Panc1 (cell line): ENCODE measurements at regions not wholly inside any gene's neighbourhood (a gene's known extent, or its start where the extent isn't known, plus 50 kb on each side); places are given as distances from the start of the nearest gene placed in this dataset.
A peak's percentile ranks its signal among the peaks of the same experiment; 100 is the strongest.

Source experiments
- ATAC-seq: fragments of 200-7000 bp; cut with Tn5 transposase; 2 replicates; pipeline ENCODE4 v1.9.1; 2020; ENCODE audit warnings: mild to moderate bottlenecking, moderate library complexity
- BruUV-seq: library from RNA; stranded (reverse); fragments of 400-500 nt; replicated peaks from 2 replicates; lab custom pipeline; 2021; lab: Mats Ljungman, UMichigan
- CTCF ChIA-PET: fragments of 300-600 bp; sonication (Branson Sonifier 250); formaldehyde crosslinking; loops from one replicate; lab custom pipeline; 2022; ENCODE audit warnings: antibody characterized with exemption; lab: Charles Lee
- POLR2A ChIA-PET: fragments of 300-600 bp; sonication (Branson Sonifier 250); formaldehyde crosslinking; loops from one replicate; lab custom pipeline; 2022; ENCODE audit warnings: antibody characterized with exemption; lab: Charles Lee
- DNase-seq: peaks from one replicate; pipeline ENCODE4 v3.0.0-alpha.2; 2010; ENCODE audit warnings: low read depth, low spot score
- H3K27ac ChIP-seq: 2 replicates; pipeline ENCODE4 v1.5.1; 2011; ENCODE audit warnings: mild to moderate bottlenecking, low read length, inconsistent platforms
- H3K27me3 ChIP-seq: fragments of 200-500 bp; sonication (Bioruptor generic); 2 replicates; pipeline ENCODE4 v1.6.0; 2014; ENCODE audit warnings: low read length, inconsistent platforms; ENCODE audit not compliant: control insufficient read depth, insufficient read depth
- H3K36me3 ChIP-seq: fragments of 200-500 bp; sonication (Bioruptor generic); 2 replicates; pipeline ENCODE4 v1.5.1; 2014; ENCODE audit warnings: inconsistent platforms, mild to moderate bottlenecking, low read length, moderate library complexity; ENCODE audit not compliant: control insufficient read depth, insufficient read depth
- H3K4me1 ChIP-seq: 2 replicates; pipeline ENCODE4 v1.5.1; 2011; ENCODE audit warnings: inconsistent platforms, mild to moderate bottlenecking, low read length, moderate library complexity; ENCODE audit not compliant: control insufficient read depth, insufficient read depth
- H3K4me3 ChIP-seq, 2 experiments: 2 replicates each; pipeline ENCODE4 v1.5.1; 2011 to 2012; ENCODE audit warnings: low read depth in 2 of 2, low read length in 2 of 2, mild to moderate bottlenecking in 2 of 2, inconsistent platforms in 1 of 2, moderate library complexity in 1 of 2
- H3K9me3 ChIP-seq: fragments of 200-500 bp; sonication (Bioruptor generic); 2 replicates; pipeline ENCODE4 v1.5.1; 2014; ENCODE audit warnings: low read depth, mild to moderate bottlenecking, inconsistent platforms, low read length, moderate library complexity; ENCODE audit not compliant: control insufficient read depth, insufficient read depth
- POLR2AphosphoS5 ChIP-seq: IDR thresholded peaks from 2 replicates; pipeline ENCODE4 v1.6.1; 2012; ENCODE audit warnings: mild to moderate bottlenecking, low read depth, low read length, moderate library complexity
- SIN3A ChIP-seq: IDR thresholded peaks from 2 replicates; pipeline ENCODE4 v1.6.1; 2012; ENCODE audit warnings: low read depth, mild to moderate bottlenecking, low read length, moderate library complexity, borderline replicate concordance; ENCODE audit not compliant: insufficient read depth
- TCF7L2 ChIP-seq: IDR thresholded peaks from 2 replicates; pipeline ENCODE4 v1.6.1; 2011; ENCODE audit warnings: mild to moderate bottlenecking, low read depth, low read length, inconsistent platforms
- in situ Hi-C: cut with HindIII; loops from 2 replicates; pipeline ENCODE4 v1.10.0; 2016; ENCODE audit warnings: low sequenced_read_pairs, low pct_unique_long_range_greater_than_20kb
- intact Hi-C: fragments of 100-400 bp; cut with micrococcal nuclease; formaldehyde crosslinking; loops from one replicate; pipeline ENCODE4 v1.10.0; 2022; ENCODE audit not compliant: unreplicated experiment
- TF ChIP-seq, protein P1 (sequence below): fragments of 450-650 bp; IDR thresholded peaks from 2 replicates; pipeline ENCODE4 v1.5.1; 2017; ENCODE audit warnings: mild to moderate bottlenecking
- TF ChIP-seq, protein P2 (sequence below), 2 experiments: IDR thresholded peaks; 2 replicates each; pipeline ENCODE4 v1.6.1; 2011 to 2012; ENCODE audit warnings: low read depth in 2 of 2, control low read depth in 1 of 2, low read length in 1 of 2, mild to moderate bottlenecking in 1 of 2, moderate library complexity in 1 of 2; ENCODE audit not compliant: insufficient read depth in 1 of 2

DNA sequence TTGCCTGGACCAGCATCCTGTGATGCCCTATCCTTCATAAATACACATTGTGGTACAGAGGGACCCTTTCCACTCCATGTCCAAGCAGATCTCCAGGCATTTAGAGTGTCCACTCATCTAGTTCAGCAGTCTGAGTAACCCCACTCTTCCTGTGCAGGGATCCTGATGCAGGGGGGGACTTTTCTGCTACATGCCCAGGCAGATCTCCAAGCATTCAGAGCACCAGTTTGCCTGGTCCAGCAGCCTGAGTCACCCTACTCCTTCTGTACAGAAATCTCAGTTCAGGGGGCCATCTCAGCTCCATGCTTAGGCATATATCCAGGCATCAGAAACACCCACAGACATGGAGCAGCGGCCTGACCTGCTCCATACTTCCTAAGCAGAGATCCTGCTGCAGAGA is 1089.8 kb downstream of the FAT4 start:
- TF ChIP-seq, protein P1, sequence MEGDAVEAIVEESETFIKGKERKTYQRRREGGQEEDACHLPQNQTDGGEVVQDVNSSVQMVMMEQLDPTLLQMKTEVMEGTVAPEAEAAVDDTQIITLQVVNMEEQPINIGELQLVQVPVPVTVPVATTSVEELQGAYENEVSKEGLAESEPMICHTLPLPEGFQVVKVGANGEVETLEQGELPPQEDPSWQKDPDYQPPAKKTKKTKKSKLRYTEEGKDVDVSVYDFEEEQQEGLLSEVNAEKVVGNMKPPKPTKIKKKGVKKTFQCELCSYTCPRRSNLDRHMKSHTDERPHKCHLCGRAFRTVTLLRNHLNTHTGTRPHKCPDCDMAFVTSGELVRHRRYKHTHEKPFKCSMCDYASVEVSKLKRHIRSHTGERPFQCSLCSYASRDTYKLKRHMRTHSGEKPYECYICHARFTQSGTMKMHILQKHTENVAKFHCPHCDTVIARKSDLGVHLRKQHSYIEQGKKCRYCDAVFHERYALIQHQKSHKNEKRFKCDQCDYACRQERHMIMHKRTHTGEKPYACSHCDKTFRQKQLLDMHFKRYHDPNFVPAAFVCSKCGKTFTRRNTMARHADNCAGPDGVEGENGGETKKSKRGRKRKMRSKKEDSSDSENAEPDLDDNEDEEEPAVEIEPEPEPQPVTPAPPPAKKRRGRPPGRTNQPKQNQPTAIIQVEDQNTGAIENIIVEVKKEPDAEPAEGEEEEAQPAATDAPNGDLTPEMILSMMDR, result no peak
- TF ChIP-seq POLR2AphosphoS5, result no peak
- TF ChIP-seq, protein P2, sequence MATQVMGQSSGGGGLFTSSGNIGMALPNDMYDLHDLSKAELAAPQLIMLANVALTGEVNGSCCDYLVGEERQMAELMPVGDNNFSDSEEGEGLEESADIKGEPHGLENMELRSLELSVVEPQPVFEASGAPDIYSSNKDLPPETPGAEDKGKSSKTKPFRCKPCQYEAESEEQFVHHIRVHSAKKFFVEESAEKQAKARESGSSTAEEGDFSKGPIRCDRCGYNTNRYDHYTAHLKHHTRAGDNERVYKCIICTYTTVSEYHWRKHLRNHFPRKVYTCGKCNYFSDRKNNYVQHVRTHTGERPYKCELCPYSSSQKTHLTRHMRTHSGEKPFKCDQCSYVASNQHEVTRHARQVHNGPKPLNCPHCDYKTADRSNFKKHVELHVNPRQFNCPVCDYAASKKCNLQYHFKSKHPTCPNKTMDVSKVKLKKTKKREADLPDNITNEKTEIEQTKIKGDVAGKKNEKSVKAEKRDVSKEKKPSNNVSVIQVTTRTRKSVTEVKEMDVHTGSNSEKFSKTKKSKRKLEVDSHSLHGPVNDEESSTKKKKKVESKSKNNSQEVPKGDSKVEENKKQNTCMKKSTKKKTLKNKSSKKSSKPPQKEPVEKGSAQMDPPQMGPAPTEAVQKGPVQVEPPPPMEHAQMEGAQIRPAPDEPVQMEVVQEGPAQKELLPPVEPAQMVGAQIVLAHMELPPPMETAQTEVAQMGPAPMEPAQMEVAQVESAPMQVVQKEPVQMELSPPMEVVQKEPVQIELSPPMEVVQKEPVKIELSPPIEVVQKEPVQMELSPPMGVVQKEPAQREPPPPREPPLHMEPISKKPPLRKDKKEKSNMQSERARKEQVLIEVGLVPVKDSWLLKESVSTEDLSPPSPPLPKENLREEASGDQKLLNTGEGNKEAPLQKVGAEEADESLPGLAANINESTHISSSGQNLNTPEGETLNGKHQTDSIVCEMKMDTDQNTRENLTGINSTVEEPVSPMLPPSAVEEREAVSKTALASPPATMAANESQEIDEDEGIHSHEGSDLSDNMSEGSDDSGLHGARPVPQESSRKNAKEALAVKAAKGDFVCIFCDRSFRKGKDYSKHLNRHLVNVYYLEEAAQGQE (IDR thresholded peaks at IDR 0.05; ENCODE audit: insufficient read depth in 1 of 2, low read depth in 2 of 2, low read length in 1 of 2), result no peak
- no peak for TF ChIP-seq TCF7L2
- TF ChIP-seq SIN3A, result no peak
- Histone ChIP-seq H3K27me3 (no peaks in the 10 kb centered on the region), H3K27ac (no peak overlapping the region), H3K9me3 (no peaks in the 10 kb centered on the region), H3K4me1 (no peaks in the 10 kb centered on the region), H3K4me3 (no peak overlapping the region), H3K36me3 (no peaks in the 10 kb centered on the region)
- intact Hi-C loops, result no loop called here
- DNase-seq (no peak), ATAC-seq (no peak)
- BruUV-seq, result no TSS peak
- in situ Hi-C loops, result no loop called here
- CTCF ChIA-PET, result no interaction called here
- POLR2A ChIA-PET, result no interaction called here

DNA sequence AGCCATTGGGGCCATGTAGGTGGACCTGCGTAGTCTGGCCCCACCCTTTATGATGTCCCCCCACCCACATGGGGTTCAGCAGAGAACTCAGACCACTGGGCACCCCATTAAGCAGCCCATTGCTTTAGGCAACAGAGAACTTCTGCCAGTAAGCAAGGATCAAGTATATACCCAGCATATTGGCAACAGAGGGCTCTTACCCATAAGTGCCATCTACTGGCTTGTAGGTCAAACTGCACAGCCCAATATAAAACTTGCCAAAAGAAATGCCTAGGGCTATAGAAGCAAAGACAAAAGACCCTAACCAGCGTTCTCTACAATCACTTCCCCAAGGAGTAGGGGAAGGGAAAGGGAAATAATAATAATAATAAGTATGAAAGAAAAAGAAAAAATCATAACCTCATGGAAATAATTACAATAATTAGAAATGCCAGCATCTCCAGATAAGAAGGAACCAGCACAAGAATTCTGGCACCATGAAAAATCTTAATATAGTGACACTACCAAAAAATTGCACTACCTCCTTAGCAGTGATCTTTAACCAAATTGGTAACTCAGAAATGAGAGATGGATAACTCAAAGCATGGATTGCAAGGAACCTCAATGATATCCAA is 1090.7 kb downstream of the FAT4 start:
- no peak for DNase-seq
- Histone ChIP-seq H3K4me1 (no peaks in the 10 kb centered on the region), H3K36me3 (no peaks in the 10 kb centered on the region), H3K27me3 (no peaks in the 10 kb centered on the region), H3K9me3 (no peaks in the 10 kb centered on the region), H3K27ac (no peak overlapping the region), H3K4me3 (no peak overlapping the region)
- intact Hi-C loops (no loop called here), in situ Hi-C loops (no loop called here)
- no peak for TF ChIP-seq SIN3A
- TF ChIP-seq, protein P1, result peak; percentile 40
- no TSS peak for BruUV-seq
- CTCF ChIA-PET, result no interaction called here
- no peak for ATAC-seq
- POLR2A ChIA-PET, result no interaction called here
